ENCODE measurements at regions not wholly inside any gene's neighbourhood (a gene's known extent, or its start where the extent isn't known, plus 50 kb on each side); places are given as distances from the start of the nearest gene placed in this dataset.

GRCh38 chr4:128525992-128526630 is 238.5 kb upstream of the PGRMC2 start:
- H2AFZ ChIP-seq (ENCODE audit: low read length): no peak overlapping the region
- H3K4me3 ChIP-seq (replicated peaks in 1 of 3; ENCODE audit: insufficient read depth in 1 of 3, low read depth in 2 of 3, low read length in 3 of 3): no peak overlapping the region
- no peak for FAIRE-seq
- no peaks in the 10 kb centered on the region for H3K79me2 ChIP-seq (ENCODE audit: insufficient read depth, low read length)
- in situ Hi-C loops (cut with HindIII; ENCODE audit: extremely low pct_ligation_motif_present, low pct_unique_long_range_greater_than_20kb): no loop called here
- ChIA-PET CTCF (ENCODE audit: low intra/inter-chr PET ratio, low total read pairs) (no interaction called here), POLR2A (no interaction called here)
- ATAC-seq: no peak
- BruUV-seq (replicated peaks): no TSS peak
- WGBS (ENCODE audit: low lambda C conversion rate): 0% methylated on average over 1 of the region's 1 CpG
- H3K36me3 ChIP-seq (replicated peaks in 1 of 2; ENCODE audit: control insufficient read depth in 1 of 2, insufficient read depth in 2 of 2, low read length in 2 of 2): no peaks in the 10 kb centered on the region
- DNase-seq (ENCODE audit: low spot score): no peak
- H3K4me1 ChIP-seq (ENCODE audit: insufficient read depth, low read length): peaks cover 2% of the 10 kb centered on the region
- intact Hi-C loops (cut with micrococcal nuclease; ENCODE audit: unreplicated experiment): no loop called here
- no peak overlapping the region for H3K4me2 ChIP-seq (ENCODE audit: low read depth, low read length)
- no peak overlapping the region for H3K27ac ChIP-seq (ENCODE audit: extremely low read length, insufficient read depth, low read length)
- no peaks in the 10 kb centered on the region for H3K9me3 ChIP-seq (ENCODE audit: low read length)
- no peak for TF ChIP-seq KLF11 (CRISPR knock-in tag; IDR thresholded peaks at IDR 0.05)
- TF ChIP-seq, protein P1, sequence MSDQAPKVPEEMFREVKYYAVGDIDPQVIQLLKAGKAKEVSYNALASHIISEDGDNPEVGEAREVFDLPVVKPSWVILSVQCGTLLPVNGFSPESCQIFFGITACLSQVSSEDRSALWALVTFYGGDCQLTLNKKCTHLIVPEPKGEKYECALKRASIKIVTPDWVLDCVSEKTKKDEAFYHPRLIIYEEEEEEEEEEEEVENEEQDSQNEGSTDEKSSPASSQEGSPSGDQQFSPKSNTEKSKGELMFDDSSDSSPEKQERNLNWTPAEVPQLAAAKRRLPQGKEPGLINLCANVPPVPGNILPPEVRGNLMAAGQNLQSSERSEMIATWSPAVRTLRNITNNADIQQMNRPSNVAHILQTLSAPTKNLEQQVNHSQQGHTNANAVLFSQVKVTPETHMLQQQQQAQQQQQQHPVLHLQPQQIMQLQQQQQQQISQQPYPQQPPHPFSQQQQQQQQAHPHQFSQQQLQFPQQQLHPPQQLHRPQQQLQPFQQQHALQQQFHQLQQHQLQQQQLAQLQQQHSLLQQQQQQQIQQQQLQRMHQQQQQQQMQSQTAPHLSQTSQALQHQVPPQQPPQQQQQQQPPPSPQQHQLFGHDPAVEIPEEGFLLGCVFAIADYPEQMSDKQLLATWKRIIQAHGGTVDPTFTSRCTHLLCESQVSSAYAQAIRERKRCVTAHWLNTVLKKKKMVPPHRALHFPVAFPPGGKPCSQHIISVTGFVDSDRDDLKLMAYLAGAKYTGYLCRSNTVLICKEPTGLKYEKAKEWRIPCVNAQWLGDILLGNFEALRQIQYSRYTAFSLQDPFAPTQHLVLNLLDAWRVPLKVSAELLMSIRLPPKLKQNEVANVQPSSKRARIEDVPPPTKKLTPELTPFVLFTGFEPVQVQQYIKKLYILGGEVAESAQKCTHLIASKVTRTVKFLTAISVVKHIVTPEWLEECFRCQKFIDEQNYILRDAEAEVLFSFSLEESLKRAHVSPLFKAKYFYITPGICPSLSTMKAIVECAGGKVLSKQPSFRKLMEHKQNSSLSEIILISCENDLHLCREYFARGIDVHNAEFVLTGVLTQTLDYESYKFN (CRISPR knock-in tag; conservative IDR thresholded peaks at IDR 0.05): no peak
- no peak for TF ChIP-seq MXI1 (IDR thresholded peaks at IDR 0.05; ENCODE audit: borderline replicate concordance, low read depth, low read length)
- TF ChIP-seq PLRG1 (conservative IDR thresholded peaks at IDR 0.05): no peak
- no peak for TF ChIP-seq TEAD3 (CRISPR knock-in tag; optimal IDR thresholded peaks at IDR 0.05; ENCODE audit: borderline replicate concordance)
- TF ChIP-seq HNF4A (CRISPR knock-in tag; IDR thresholded peaks at IDR 0.05): no peak
- TF ChIP-seq FIP1L1 (IDR thresholded peaks at IDR 0.05; ENCODE audit: borderline replicate concordance, insufficient read depth, low read depth, low read length): no peak
- TF ChIP-seq MEIS1 (CRISPR knock-in tag; IDR thresholded peaks at IDR 0.05; ENCODE audit: borderline replicate concordance): no peak
- TF ChIP-seq RARA (CRISPR knock-in tag; IDR thresholded peaks at IDR 0.05): no peak
- no peak for TF ChIP-seq KLF12 (CRISPR knock-in tag; IDR thresholded peaks at IDR 0.05; ENCODE audit: borderline replicate concordance)
- TF ChIP-seq BHLHE40 (IDR thresholded peaks at IDR 0.05; ENCODE audit: low read length): no peak
- TF ChIP-seq MLLT10 (CRISPR knock-in tag; IDR thresholded peaks at IDR 0.05): no peak
- TF ChIP-seq SIN3B (IDR thresholded peaks at IDR 0.05; ENCODE audit: low read length): no peak
- no peak for TF ChIP-seq ETV6 (CRISPR knock-in tag; conservative IDR thresholded peaks at IDR 0.05)
- TF ChIP-seq, protein P2, sequence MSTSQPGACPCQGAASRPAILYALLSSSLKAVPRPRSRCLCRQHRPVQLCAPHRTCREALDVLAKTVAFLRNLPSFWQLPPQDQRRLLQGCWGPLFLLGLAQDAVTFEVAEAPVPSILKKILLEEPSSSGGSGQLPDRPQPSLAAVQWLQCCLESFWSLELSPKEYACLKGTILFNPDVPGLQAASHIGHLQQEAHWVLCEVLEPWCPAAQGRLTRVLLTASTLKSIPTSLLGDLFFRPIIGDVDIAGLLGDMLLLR (CRISPR knock-in tag; IDR thresholded peaks at IDR 0.05): no peak
- H4K20me1 ChIP-seq (ENCODE audit: insufficient read depth, low read length): no peaks in the 10 kb centered on the region
- no peaks in the 10 kb centered on the region for H3K27me3 ChIP-seq (ENCODE audit: control insufficient read depth in 1 of 2, insufficient read depth in 2 of 2, low read length in 2 of 2)
- H3K9ac ChIP-seq (ENCODE audit: insufficient read depth, low read depth, low read length): no peak overlapping the region

Measured in HepG2 (cell line).